ENCODE measurements at regions not wholly inside any gene's neighbourhood (a gene's known extent, or its start where the extent isn't known, plus 50 kb on each side); places are given as distances from the start of the nearest gene placed in this dataset.

DNA sequence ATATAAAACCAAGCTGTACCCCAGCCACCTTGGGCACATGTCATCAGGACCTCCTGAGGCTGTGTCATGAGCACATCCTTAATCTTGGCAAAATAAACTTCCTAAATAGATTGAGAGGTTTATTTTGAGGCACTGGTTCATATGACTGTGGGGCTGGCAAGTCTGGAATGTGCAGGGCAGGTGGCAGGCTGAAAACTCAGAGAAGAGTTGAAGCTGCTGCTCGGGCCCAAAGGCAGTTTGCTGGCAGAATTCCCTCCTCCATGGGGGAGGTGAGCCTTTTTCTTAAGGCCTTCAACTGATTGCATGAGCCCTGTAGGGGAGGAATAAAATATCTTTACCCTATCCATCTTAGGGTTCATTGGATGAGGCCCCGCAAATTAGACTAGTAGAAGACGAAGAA is 72.2 kb upstream of the CDK20 start:
- Mint-ChIP-seq H3K4me3 (no peak overlapping the region), H3K9me3 (peaks cover 23% of the 10 kb centered on the region), H3K27ac (no peak overlapping the region), H3K27me3 (ENCODE audit: low read depth) (peaks cover 8% of the 10 kb centered on the region), H3K4me1 (peaks cover 53% of the 10 kb centered on the region), H3K36me3 (peaks cover 27% of the 10 kb centered on the region)
- ATAC-seq, result no peak
- POLR2A ChIA-PET, result no interaction called here
- DNase-seq (ENCODE audit: low spot score), result no peak
- TF ChIP-seq FOXP1 (CRISPR knock-in tag; IDR thresholded peaks at IDR 0.05; ENCODE audit: borderline replicate concordance) (no peak), ZNF121 (CRISPR knock-in tag; IDR thresholded peaks at IDR 0.05) (no peak), TEAD4 (CRISPR knock-in tag; IDR thresholded peaks at IDR 0.05) (0 out of 2 replicates have a peak, but pooled peaks have one; percentile 24), IRF2 (CRISPR knock-in tag; IDR thresholded peaks at IDR 0.05; ENCODE audit: borderline replicate concordance, low read depth) (no peak)
- TF ChIP-seq, protein P1, sequence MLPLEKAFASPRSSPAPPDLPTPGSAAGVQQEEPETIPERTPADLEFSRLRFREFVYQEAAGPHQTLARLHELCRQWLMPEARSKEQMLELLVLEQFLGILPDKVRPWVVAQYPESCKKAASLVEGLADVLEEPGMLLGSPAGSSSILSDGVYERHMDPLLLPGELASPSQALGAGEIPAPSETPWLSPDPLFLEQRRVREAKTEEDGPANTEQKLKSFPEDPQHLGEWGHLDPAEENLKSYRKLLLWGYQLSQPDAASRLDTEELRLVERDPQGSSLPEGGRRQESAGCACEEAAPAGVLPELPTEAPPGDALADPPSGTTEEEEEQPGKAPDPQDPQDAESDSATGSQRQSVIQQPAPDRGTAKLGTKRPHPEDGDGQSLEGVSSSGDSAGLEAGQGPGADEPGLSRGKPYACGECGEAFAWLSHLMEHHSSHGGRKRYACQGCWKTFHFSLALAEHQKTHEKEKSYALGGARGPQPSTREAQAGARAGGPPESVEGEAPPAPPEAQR (CRISPR knock-in tag; IDR thresholded peaks at IDR 0.05), result no peak
- TF ChIP-seq, protein P2, sequence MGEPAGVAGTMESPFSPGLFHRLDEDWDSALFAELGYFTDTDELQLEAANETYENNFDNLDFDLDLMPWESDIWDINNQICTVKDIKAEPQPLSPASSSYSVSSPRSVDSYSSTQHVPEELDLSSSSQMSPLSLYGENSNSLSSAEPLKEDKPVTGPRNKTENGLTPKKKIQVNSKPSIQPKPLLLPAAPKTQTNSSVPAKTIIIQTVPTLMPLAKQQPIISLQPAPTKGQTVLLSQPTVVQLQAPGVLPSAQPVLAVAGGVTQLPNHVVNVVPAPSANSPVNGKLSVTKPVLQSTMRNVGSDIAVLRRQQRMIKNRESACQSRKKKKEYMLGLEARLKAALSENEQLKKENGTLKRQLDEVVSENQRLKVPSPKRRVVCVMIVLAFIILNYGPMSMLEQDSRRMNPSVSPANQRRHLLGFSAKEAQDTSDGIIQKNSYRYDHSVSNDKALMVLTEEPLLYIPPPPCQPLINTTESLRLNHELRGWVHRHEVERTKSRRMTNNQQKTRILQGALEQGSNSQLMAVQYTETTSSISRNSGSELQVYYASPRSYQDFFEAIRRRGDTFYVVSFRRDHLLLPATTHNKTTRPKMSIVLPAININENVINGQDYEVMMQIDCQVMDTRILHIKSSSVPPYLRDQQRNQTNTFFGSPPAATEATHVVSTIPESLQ (CRISPR knock-in tag; IDR thresholded peaks at IDR 0.05), result no peak
- CTCF ChIA-PET, result interaction anchor here (0.9 to 1.5 kb wide), 2 partner anchors 21 to 30 kb away, joined by 3 to 5 read pairs; no protein-coding TSS in a partner anchor

DNA sequence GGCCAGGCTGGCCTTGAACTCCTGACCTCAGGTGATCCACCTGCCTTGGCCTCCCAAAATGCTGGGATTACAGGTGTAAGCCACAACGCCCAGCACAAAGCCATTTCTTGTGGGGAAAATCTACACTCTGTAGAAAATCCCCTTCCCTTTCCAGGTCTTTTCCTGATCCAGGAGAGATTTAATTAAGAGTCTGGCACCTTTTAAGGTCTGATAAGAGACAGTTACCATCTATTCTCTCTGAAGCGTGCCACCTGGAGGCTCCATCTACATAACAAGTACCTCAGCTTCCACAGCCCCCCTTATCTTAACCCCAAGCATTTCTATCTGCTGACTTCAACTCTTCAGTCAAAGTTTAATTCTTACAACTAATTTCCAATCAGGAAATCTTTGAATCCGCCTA is 71.4 kb upstream of the CDK20 start:
- Mint-ChIP-seq H3K9me3 (peaks cover 23% of the 10 kb centered on the region), H3K36me3 (peaks cover 27% of the 10 kb centered on the region), H3K4me1 (peaks cover 48% of the 10 kb centered on the region), H3K4me3 (no peak overlapping the region), H3K27ac (no peak overlapping the region), H3K27me3 (ENCODE audit: low read depth) (peaks cover 8% of the 10 kb centered on the region)
- ChIA-PET CTCF (interaction anchor here (0.9 to 1.5 kb wide), 3 partner anchors 31 to 94 kb away, joined by 3 to 5 read pairs (median 4); no protein-coding TSS in a partner anchor), POLR2A (interaction anchor here (0.6 kb wide), 1 partner anchor 36 kb away, joined by 3 read pairs; no protein-coding TSS in a partner anchor)
- DNase-seq (ENCODE audit: low spot score) (no peak), ATAC-seq (peak; percentile 68)
- TF ChIP-seq, protein P3, sequence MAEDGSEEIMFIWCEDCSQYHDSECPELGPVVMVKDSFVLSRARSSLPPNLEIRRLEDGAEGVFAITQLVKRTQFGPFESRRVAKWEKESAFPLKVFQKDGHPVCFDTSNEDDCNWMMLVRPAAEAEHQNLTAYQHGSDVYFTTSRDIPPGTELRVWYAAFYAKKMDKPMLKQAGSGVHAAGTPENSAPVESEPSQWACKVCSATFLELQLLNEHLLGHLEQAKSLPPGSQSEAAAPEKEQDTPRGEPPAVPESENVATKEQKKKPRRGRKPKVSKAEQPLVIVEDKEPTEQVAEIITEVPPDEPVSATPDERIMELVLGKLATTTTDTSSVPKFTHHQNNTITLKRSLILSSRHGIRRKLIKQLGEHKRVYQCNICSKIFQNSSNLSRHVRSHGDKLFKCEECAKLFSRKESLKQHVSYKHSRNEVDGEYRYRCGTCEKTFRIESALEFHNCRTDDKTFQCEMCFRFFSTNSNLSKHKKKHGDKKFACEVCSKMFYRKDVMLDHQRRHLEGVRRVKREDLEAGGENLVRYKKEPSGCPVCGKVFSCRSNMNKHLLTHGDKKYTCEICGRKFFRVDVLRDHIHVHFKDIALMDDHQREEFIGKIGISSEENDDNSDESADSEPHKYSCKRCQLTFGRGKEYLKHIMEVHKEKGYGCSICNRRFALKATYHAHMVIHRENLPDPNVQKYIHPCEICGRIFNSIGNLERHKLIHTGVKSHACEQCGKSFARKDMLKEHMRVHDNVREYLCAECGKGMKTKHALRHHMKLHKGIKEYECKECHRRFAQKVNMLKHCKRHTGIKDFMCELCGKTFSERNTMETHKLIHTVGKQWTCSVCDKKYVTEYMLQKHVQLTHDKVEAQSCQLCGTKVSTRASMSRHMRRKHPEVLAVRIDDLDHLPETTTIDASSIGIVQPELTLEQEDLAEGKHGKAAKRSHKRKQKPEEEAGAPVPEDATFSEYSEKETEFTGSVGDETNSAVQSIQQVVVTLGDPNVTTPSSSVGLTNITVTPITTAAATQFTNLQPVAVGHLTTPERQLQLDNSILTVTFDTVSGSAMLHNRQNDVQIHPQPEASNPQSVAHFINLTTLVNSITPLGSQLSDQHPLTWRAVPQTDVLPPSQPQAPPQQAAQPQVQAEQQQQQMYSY (CRISPR knock-in tag; IDR thresholded peaks at IDR 0.05), result peak; percentile 55
- TF ChIP-seq NFE2L1 (CRISPR knock-in tag; IDR thresholded peaks at IDR 0.05), result no peak

DNA sequence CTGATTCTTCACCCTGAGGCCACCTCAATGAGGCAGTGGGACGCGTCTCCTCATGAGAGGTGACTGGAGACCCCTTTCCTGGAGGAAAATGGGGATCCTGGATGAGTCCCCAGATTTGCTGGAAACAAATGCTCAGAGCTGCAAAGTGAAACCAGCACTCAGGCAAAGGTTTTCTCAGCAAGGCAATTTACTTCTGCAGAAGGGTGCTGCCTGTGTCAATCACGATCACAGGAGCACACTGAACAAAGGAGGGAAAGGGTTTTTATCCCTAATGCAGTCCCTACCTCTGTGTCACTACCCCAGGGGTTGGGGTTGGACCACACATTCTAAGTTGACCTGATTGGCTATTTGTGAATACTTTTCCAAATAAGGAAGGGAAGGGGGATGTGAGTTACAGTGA is 69.9 kb upstream of the CDK20 start:
- Mint-ChIP-seq H3K27ac (no peak overlapping the region), H3K4me3 (no peak overlapping the region), H3K9me3 (peaks cover 29% of the 10 kb centered on the region), H3K4me1 (peaks cover 33% of the 10 kb centered on the region), H3K27me3 (ENCODE audit: low read depth) (peaks cover 8% of the 10 kb centered on the region), H3K36me3 (peaks cover 31% of the 10 kb centered on the region)
- POLR2A ChIA-PET, result no interaction called here
- TF ChIP-seq, protein P4, sequence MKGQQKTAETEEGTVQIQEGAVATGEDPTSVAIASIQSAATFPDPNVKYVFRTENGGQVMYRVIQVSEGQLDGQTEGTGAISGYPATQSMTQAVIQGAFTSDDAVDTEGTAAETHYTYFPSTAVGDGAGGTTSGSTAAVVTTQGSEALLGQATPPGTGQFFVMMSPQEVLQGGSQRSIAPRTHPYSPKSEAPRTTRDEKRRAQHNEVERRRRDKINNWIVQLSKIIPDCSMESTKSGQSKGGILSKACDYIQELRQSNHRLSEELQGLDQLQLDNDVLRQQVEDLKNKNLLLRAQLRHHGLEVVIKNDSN (CRISPR knock-in tag; IDR thresholded peaks at IDR 0.05), result no peak
- TF ChIP-seq, protein P5, sequence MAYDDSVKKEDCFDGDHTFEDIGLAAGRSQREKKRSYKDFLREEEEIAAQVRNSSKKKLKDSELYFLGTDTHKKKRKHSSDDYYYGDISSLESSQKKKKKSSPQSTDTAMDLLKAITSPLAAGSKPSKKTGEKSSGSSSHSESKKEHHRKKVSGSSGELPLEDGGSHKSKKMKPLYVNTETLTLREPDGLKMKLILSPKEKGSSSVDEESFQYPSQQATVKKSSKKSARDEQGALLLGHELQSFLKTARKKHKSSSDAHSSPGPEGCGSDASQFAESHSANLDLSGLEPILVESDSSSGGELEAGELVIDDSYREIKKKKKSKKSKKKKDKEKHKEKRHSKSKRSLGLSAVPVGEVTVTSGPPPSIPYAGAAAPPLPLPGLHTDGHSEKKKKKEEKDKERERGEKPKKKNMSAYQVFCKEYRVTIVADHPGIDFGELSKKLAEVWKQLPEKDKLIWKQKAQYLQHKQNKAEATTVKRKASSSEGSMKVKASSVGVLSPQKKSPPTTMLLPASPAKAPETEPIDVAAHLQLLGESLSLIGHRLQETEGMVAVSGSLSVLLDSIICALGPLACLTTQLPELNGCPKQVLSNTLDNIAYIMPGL (CRISPR knock-in tag; IDR thresholded peaks at IDR 0.05), result no peak
- TF ChIP-seq ZNF232 (CRISPR knock-in tag; IDR thresholded peaks at IDR 0.05) (no peak), NR2C2 (CRISPR knock-in tag; IDR thresholded peaks at IDR 0.05) (no peak), PRRX2 (CRISPR knock-in tag; IDR thresholded peaks at IDR 0.05) (no peak), KAT7 (CRISPR knock-in tag; IDR thresholded peaks at IDR 0.05; ENCODE audit: borderline replicate concordance) (no peak), EMX1 (CRISPR knock-in tag; IDR thresholded peaks at IDR 0.05) (no peak)
- TF ChIP-seq, protein P6, sequence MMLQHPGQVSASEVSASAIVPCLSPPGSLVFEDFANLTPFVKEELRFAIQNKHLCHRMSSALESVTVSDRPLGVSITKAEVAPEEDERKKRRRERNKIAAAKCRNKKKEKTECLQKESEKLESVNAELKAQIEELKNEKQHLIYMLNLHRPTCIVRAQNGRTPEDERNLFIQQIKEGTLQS (CRISPR knock-in tag; conservative IDR thresholded peaks at IDR 0.05), result no peak
- DNase-seq (ENCODE audit: low spot score) (no peak), ATAC-seq (no peak)
- CTCF ChIA-PET, result no interaction called here
